Peyer's patch (tissue), 4 donors: ENCODE measurements at regions not wholly inside any gene's neighbourhood (a gene's known extent, or its start where the extent isn't known, plus 50 kb on each side); places are given as distances from the start of the nearest gene placed in this dataset.

Experiments used
- CTCF ChIP-seq, 6 experiments: fragments of 450-650 bp in 4 of 6; fragments of 200-600 bp in 2 of 6; sonication (generic) in 1 of 6; IDR thresholded peaks; one replicate each; pipeline ENCODE4 v1.5.1; 2017 to 2019; ENCODE audit warnings: antibody characterized with exemption in 6 of 6, mild to moderate bottlenecking in 3 of 6, moderate library complexity in 1 of 6
- POLR2A ChIP-seq, 2 donors: fragments of 450-650 bp; IDR thresholded peaks; one replicate each; pipeline ENCODE4 v1.5.1; 2017; ENCODE audit warnings: antibody characterized with exemption in 2 of 2, mild to moderate bottlenecking in 2 of 2, moderate library complexity in 2 of 2

DNA sequence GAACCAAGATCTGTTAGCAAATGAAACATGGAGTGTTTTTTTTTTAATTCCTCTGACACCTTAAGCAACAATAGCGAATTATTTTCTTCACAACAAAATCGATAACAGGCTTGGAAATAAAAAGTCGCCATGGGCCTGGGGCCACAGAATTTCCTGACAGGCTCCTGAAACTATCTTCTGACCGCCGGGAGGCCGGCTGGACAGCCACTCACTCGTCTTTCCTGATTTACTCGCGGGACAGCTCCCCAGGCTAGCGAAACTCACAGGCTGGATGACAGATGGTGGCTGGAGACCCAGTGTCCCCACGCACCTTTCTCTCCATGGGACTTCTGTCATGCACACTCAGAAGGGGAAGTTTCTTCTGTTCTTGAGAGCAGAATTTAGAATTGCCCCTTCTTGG lies 143.3 kb upstream of the IRX2 start:
- TF ChIP-seq POLR2A (IDR thresholded peaks at IDR 0.05) = no peak
- no peak for TF ChIP-seq CTCF (IDR thresholded peaks at IDR 0.05)
